Fibroblast of pulmonary artery (primary cell): ENCODE measurements at regions not wholly inside any gene's neighbourhood (a gene's known extent, or its start where the extent isn't known, plus 50 kb on each side); places are given as distances from the start of the nearest gene placed in this dataset.

Experiments used
- DNase-seq: peaks from one replicate; pipeline ENCODE4 v3.0.0-alpha.2; 2010; ENCODE audit warnings: low read depth
- H3K4me3 ChIP-seq: replicated peaks from 2 replicates; pipeline ENCODE4 v1.5.1; 2011; ENCODE audit warnings: low read depth, mild to moderate bottlenecking, control low read depth, low read length, moderate library complexity
- CTCF ChIP-seq: IDR thresholded peaks from 2 replicates; pipeline ENCODE4 v1.5.1; 2011; ENCODE audit warnings: mild to moderate bottlenecking, control low read depth, low read length, inconsistent platforms; ENCODE audit errors: missing control alignments

GRCh38 chr13:63403733-63404132 is 1988.1 kb upstream of the PCDH20 start:
- H3K4me3 ChIP-seq = no peak overlapping the region

GRCh38 chr13:63396746-63397145 is 1981.1 kb upstream of the PCDH20 start:
- TF ChIP-seq CTCF = no peak
- no peak for DNase-seq
- no peak overlapping the region for H3K4me3 ChIP-seq

More at GRCh38 chr13:63403733-63404132, 1988.1 kb upstream of the PCDH20 start:
- TF ChIP-seq CTCF = no peak
- DNase-seq = peak; percentile 6

- peak; percentile 1 for TF ChIP-seq CTCF
- peak; percentile 16 for DNase-seq
Measured at GRCh38 chr13:63393112-63393511, 1977.5 kb upstream of the PCDH20 start.

GRCh38 chr13:63389756-63390155 is 1974.1 kb upstream of the PCDH20 start:
- TF ChIP-seq CTCF = no peak
- DNase-seq = no peak
- no peak overlapping the region for H3K4me3 ChIP-seq

More at GRCh38 chr13:63393112-63393511, 1977.5 kb upstream of the PCDH20 start:
- no peak overlapping the region for H3K4me3 ChIP-seq

- DNase-seq = peak; percentile 27
- TF ChIP-seq CTCF = no peak
- no peak overlapping the region for H3K4me3 ChIP-seq
Measured at GRCh38 chr13:63381078-63381859, 1965.6 kb upstream of the PCDH20 start.

GRCh38 chr13:63377986-63378385 is 1962.3 kb upstream of the PCDH20 start:
- no peak for TF ChIP-seq CTCF
- no peak overlapping the region for H3K4me3 ChIP-seq
- no peak for DNase-seq

- no peak overlapping the region for H3K4me3 ChIP-seq
- no peak for DNase-seq
- no peak for TF ChIP-seq CTCF
Measured at GRCh38 chr13:63370101-63370500, 1954.5 kb upstream of the PCDH20 start.
